PFSK-1 (cell line): ENCODE measurements at regions not wholly inside any gene's neighbourhood (a gene's known extent, or its start where the extent isn't known, plus 50 kb on each side); places are given as distances from the start of the nearest gene placed in this dataset.

Experiments used
- FOXP2 ChIP-seq: optimal IDR thresholded peaks from 2 replicates; pipeline ENCODE3; 2011; ENCODE audit warnings: borderline replicate concordance, control low read depth, inconsistent platforms; ENCODE audit not compliant: insufficient read depth; ENCODE audit errors: extremely low read length, extremely low read depth
- POLR2AphosphoS5 ChIP-seq: IDR thresholded peaks from 2 replicates; pipeline ENCODE4 v1.6.1; 2012; ENCODE audit warnings: low read depth, mild to moderate bottlenecking, control low read depth, low read length, moderate library complexity
- REST ChIP-seq, 2 experiments: IDR thresholded peaks; 2 replicates each; pipeline versions ENCODE4 v1.6.1 to v1.8.0; 2011 to 2012; ENCODE audit warnings: low read depth in 2 of 2, low read length in 2 of 2, control low read depth in 1 of 2, inconsistent platforms in 1 of 2, mild to moderate bottlenecking in 1 of 2, moderate library complexity in 1 of 2; ENCODE audit not compliant: insufficient read depth in 1 of 2
- SIN3A ChIP-seq: IDR thresholded peaks from 2 replicates; pipeline ENCODE4 v1.6.1; 2012; ENCODE audit warnings: mild to moderate bottlenecking, low read length, moderate library complexity, borderline replicate concordance; ENCODE audit not compliant: insufficient read depth
- TAF1 ChIP-seq: IDR thresholded peaks from 2 replicates; pipeline ENCODE4 v1.6.1; 2012; ENCODE audit warnings: low read length, control low read depth, borderline replicate concordance; ENCODE audit not compliant: insufficient read depth

GRCh38 chr9:86756576-86757381 is 190.5 kb downstream of the GAS1 start:
- no peak for TF ChIP-seq TAF1
- TF ChIP-seq REST (IDR thresholded peaks at IDR 0.05; ENCODE audit: insufficient read depth in 1 of 2, low read depth in 2 of 2, low read length in 2 of 2): no peak
- no peak for TF ChIP-seq SIN3A
- no peak for TF ChIP-seq FOXP2
- TF ChIP-seq POLR2AphosphoS5: no peak

- no peak for TF ChIP-seq FOXP2
- no peak for TF ChIP-seq POLR2AphosphoS5
- no peak for TF ChIP-seq TAF1
- TF ChIP-seq SIN3A: no peak
- no peak for TF ChIP-seq REST (IDR thresholded peaks at IDR 0.05; ENCODE audit: insufficient read depth in 1 of 2, low read depth in 2 of 2, low read length in 2 of 2)
Measured at GRCh38 chr9:86755561-86755941, 191.8 kb downstream of the GAS1 start.

GRCh38 chr9:86754581-86755560 is 192.4 kb downstream of the GAS1 start:
- TF ChIP-seq REST (IDR thresholded peaks at IDR 0.05; ENCODE audit: insufficient read depth in 1 of 2, low read depth in 2 of 2, low read length in 2 of 2) (no peak), POLR2AphosphoS5 (no peak), FOXP2 (no peak), TAF1 (no peak), SIN3A (no peak)

GRCh38 chr9:86753836-86754235 is 193.5 kb downstream of the GAS1 start:
- TF ChIP-seq FOXP2 (no peak), POLR2AphosphoS5 (no peak)

GRCh38 chr9:86752733-86753132 is 194.6 kb downstream of the GAS1 start:
- TF ChIP-seq FOXP2 (no peak), REST (IDR thresholded peaks at IDR 0.05; ENCODE audit: insufficient read depth in 1 of 2, low read depth in 2 of 2, low read length in 2 of 2) (no peak), SIN3A (no peak), POLR2AphosphoS5 (no peak), TAF1 (no peak)
